Astrocyte of the cerebellum (primary cell): ENCODE measurements at regions not wholly inside any gene's neighbourhood (a gene's known extent, or its start where the extent isn't known, plus 50 kb on each side); places are given as distances from the start of the nearest gene placed in this dataset.

Experiments
- DNase-seq: peaks from one replicate; pipeline ENCODE4 v3.0.0-alpha.2; 2011; ENCODE audit warnings: low read depth
- H3K4me3 ChIP-seq: 2 replicates; pipeline ENCODE4 v1.5.1; 2011; ENCODE audit warnings: mild to moderate bottlenecking, low read depth, low read length, moderate library complexity
- CTCF ChIP-seq: IDR thresholded peaks from 2 replicates; pipeline ENCODE4 v1.5.1; 2012; ENCODE audit warnings: low read length, low read depth, moderate library complexity, mild to moderate bottlenecking; ENCODE audit errors: missing control alignments
- in situ Hi-C: cut with HindIII; loops from 2 replicates; pipeline ENCODE4 v1.10.0; 2017; ENCODE audit warnings: low sequenced_read_pairs

DNA sequence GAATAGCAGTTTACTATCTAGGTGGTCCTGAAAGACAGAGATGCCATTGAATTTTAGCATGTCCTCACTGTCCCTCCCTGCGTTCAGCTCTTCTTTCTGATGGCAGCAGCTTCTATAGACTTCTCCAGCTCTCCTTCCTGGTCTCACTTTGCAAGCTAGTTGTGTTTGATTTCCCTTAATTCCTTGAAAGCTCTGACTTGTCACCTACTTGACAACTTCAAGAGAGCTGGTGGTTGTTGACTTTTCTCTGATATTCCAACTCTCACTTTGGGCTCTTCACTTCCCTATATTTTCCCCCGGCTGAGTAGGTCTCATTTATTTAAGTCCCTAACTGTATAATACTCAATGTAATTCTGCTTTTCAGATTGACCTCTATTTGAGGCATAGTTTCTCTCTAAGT is 1825.0 kb upstream of the RAG2 start:
- DNase-seq: no peak
- in situ Hi-C loops: no loop called here
- no peak for TF ChIP-seq CTCF

GRCh38 chr11:38416141-38416540 is 1818.1 kb upstream of the RAG2 start:
- peak; percentile 12 for DNase-seq
- TF ChIP-seq CTCF: no peak
- in situ Hi-C loops: loop anchor here (5.0 kb wide), 1 partner anchor 71 kb away; no protein-coding TSS in a partner anchor
- H3K4me3 ChIP-seq: no peak overlapping the region

More for the DNA sequence above, 1825.0 kb upstream of the RAG2 start:
- no peak overlapping the region for H3K4me3 ChIP-seq

- peak; percentile 28 for TF ChIP-seq CTCF
- H3K4me3 ChIP-seq: no peak overlapping the region
- DNase-seq: no peak
- in situ Hi-C loops: no loop called here
Measured at GRCh38 chr11:38411149-38411548, 1813.1 kb upstream of the RAG2 start.

GRCh38 chr11:38402063-38402462 is 1804.0 kb upstream of the RAG2 start:
- no peak for DNase-seq
- no peak overlapping the region for H3K4me3 ChIP-seq
- in situ Hi-C loops: no loop called here
- TF ChIP-seq CTCF: no peak

- in situ Hi-C loops: no loop called here
Measured at GRCh38 chr11:38392176-38392575, 1794.1 kb upstream of the RAG2 start.

DNA sequence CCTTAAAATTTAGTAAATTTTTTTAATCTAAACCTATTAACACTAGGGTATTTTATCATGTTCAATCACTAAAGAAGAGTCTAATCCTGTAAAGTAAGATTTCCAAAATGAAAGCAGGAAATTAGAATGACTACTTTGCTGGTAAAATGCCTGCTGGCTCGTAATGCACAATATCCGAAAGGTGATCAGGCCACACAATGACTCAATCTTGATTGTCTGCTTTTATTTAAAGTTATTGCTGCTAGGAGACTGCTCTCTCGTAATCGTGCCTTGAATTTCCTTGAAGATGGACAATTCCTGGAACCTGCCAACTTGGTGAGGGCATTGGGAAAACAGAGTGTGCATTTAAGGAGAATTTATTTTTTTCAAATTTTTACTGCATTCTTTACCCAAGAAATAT is 1786.5 kb upstream of the RAG2 start:
- in situ Hi-C loops: no loop called here
- TF ChIP-seq CTCF: no peak
- no peak overlapping the region for H3K4me3 ChIP-seq
- DNase-seq: peak; percentile 57

More at GRCh38 chr11:38392176-38392575, 1794.1 kb upstream of the RAG2 start:
- DNase-seq: peak; percentile 40
- no peak overlapping the region for H3K4me3 ChIP-seq
- TF ChIP-seq CTCF: no peak

- H3K4me3 ChIP-seq: no peak overlapping the region
- in situ Hi-C loops: no loop called here
- no peak for TF ChIP-seq CTCF
- no peak for DNase-seq
Measured at GRCh38 chr11:38365274-38365673, 1767.2 kb upstream of the RAG2 start.
